ENCODE measurements at regions not wholly inside any gene's neighbourhood (a gene's known extent, or its start where the extent isn't known, plus 50 kb on each side); places are given as distances from the start of the nearest gene placed in this dataset.

GRCh38 chr10:85231534-85232270 is 903.3 kb downstream of the CCSER2 start:
- Histone ChIP-seq H3K27me3 (ENCODE audit: insufficient read depth, low read depth) (no peaks in the 10 kb centered on the region), H3K27ac (no peak overlapping the region), H3K4me2 (no peak overlapping the region), H2AFZ (ENCODE audit: low read depth) (no peak overlapping the region), H3K79me2 (ENCODE audit: insufficient read depth, low read depth) (no peaks in the 10 kb centered on the region), H3K4me3 (IDR thresholded peaks at IDR 0.05; ENCODE audit: insufficient read depth, low read depth, low read length) (no peak overlapping the region), H3K36me3 (ENCODE audit: insufficient read depth) (no peaks in the 10 kb centered on the region), H3K4me1 (ENCODE audit: low read depth, poor library complexity, severe bottlenecking) (no peaks in the 10 kb centered on the region), H4K20me1 (ENCODE audit: insufficient read depth) (no peaks in the 10 kb centered on the region), H3K9ac (no peak overlapping the region)
- no peak for TF ChIP-seq CTCF (conservative IDR thresholded peaks at IDR 0.05; ENCODE audit: low read depth, low read length)

GRCh38 chr10:85235258-85235657 is 906.9 kb downstream of the CCSER2 start:
- no peak for TF ChIP-seq CTCF (conservative IDR thresholded peaks at IDR 0.05; ENCODE audit: low read depth, low read length)
- Histone ChIP-seq H3K9ac (no peak overlapping the region), H2AFZ (ENCODE audit: low read depth) (no peak overlapping the region), H3K4me3 (IDR thresholded peaks at IDR 0.05; ENCODE audit: insufficient read depth, low read depth, low read length) (no peak overlapping the region), H4K20me1 (ENCODE audit: insufficient read depth) (no peaks in the 10 kb centered on the region), H3K4me2 (no peak overlapping the region), H3K36me3 (ENCODE audit: insufficient read depth) (no peaks in the 10 kb centered on the region), H3K27ac (no peak overlapping the region), H3K79me2 (ENCODE audit: insufficient read depth, low read depth) (no peaks in the 10 kb centered on the region), H3K4me1 (ENCODE audit: low read depth, poor library complexity, severe bottlenecking) (no peaks in the 10 kb centered on the region), H3K27me3 (ENCODE audit: insufficient read depth, low read depth) (no peaks in the 10 kb centered on the region)

GRCh38 chr10:85238676-85239075 is 910.3 kb downstream of the CCSER2 start:
- Histone ChIP-seq H3K36me3 (ENCODE audit: insufficient read depth) (no peaks in the 10 kb centered on the region), H3K4me1 (ENCODE audit: low read depth, poor library complexity, severe bottlenecking) (no peaks in the 10 kb centered on the region), H2AFZ (ENCODE audit: low read depth) (no peak overlapping the region), H3K4me3 (IDR thresholded peaks at IDR 0.05; ENCODE audit: insufficient read depth, low read depth, low read length) (no peak overlapping the region), H3K4me2 (no peak overlapping the region), H3K27me3 (ENCODE audit: insufficient read depth, low read depth) (no peaks in the 10 kb centered on the region), H3K27ac (no peak overlapping the region), H3K79me2 (ENCODE audit: insufficient read depth, low read depth) (no peaks in the 10 kb centered on the region), H3K9ac (no peak overlapping the region), H4K20me1 (ENCODE audit: insufficient read depth) (no peaks in the 10 kb centered on the region)
- TF ChIP-seq CTCF (conservative IDR thresholded peaks at IDR 0.05; ENCODE audit: low read depth, low read length): no peak

GRCh38 chr10:85250304-85250703 is 921.9 kb downstream of the CCSER2 start:
- no peaks in the 10 kb centered on the region for H4K20me1 ChIP-seq (ENCODE audit: insufficient read depth)
- H3K27ac ChIP-seq: no peak overlapping the region
- no peak overlapping the region for H3K4me3 ChIP-seq (IDR thresholded peaks at IDR 0.05; ENCODE audit: insufficient read depth, low read depth, low read length)
- H3K4me2 ChIP-seq: no peak overlapping the region
- H3K36me3 ChIP-seq (ENCODE audit: insufficient read depth): no peaks in the 10 kb centered on the region
- H3K4me1 ChIP-seq (ENCODE audit: low read depth, poor library complexity, severe bottlenecking): no peaks in the 10 kb centered on the region
- H3K27me3 ChIP-seq (ENCODE audit: insufficient read depth, low read depth): no peaks in the 10 kb centered on the region
- no peaks in the 10 kb centered on the region for H3K79me2 ChIP-seq (ENCODE audit: insufficient read depth, low read depth)
- no peak for TF ChIP-seq CTCF (conservative IDR thresholded peaks at IDR 0.05; ENCODE audit: low read depth, low read length)
- H2AFZ ChIP-seq (ENCODE audit: low read depth): no peak overlapping the region
- no peak overlapping the region for H3K9ac ChIP-seq

All from KMS-11 (cell line).